ENCODE measurements at regions not wholly inside any gene's neighbourhood (a gene's known extent, or its start where the extent isn't known, plus 50 kb on each side); places are given as distances from the start of the nearest gene placed in this dataset.
"Not testable (repeated sequence)": the region's sequence is repeated elsewhere in the genome, so short reads cannot be mapped to it uniquely, and the experiment has no call there.

DNA sequence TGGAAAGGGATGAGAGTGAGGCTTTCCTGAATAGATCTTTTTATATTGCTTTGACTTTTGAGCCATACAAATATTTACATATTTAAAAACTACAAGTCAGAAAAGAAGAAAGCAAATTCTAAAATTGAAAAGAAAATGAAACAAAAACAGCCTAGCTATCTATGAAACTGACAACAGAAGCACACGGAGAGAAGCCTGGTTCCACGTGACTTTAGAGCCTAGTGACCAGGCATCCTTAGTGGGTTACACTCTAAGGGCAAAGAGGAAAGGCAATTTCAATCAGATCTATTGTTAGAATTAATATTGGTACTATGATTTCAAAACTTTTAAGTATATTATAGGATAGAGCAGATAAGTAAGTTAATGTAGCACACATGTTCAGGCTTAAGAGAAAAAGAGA lies 185.0 kb downstream of the KLRB1 start:
- H2BK120ac ChIP-seq (ENCODE audit: low read depth, low read length); H3K27me3 ChIP-seq (ENCODE audit: control insufficient read depth, insufficient read depth, low read length); dilution Hi-C loops (cut with HindIII; ENCODE audit: low sequenced_read_pairs, unreplicated experiment); H3K23ac ChIP-seq (ENCODE audit: low read depth, low read length); H3K79me1 ChIP-seq (ENCODE audit: low read depth in 1 of 2, low read length in 2 of 2); H4K20me1 ChIP-seq (ENCODE audit: insufficient read depth, low read length); H3K9me1 ChIP-seq (ENCODE audit: insufficient read depth, low read length); H3K9me3 ChIP-seq (ENCODE audit: control insufficient read depth, insufficient read depth, low read length); H2AFZ ChIP-seq (replicated peaks; ENCODE audit: low read length, poor library complexity); CTCF ChIA-PET; H3K27ac ChIP-seq (ENCODE audit: insufficient read depth, low read length); H3K4me1 ChIP-seq (ENCODE audit: control insufficient read depth, insufficient read depth, low read length); H2BK5ac ChIP-seq (ENCODE audit: low read depth, low read length, poor library complexity, severe bottlenecking); H4K91ac ChIP-seq (ENCODE audit: insufficient read depth, low read depth, low read length); POLR2A ChIA-PET (ENCODE audit: unreplicated experiment); H3K4me3 ChIP-seq (ENCODE audit: insufficient read depth, low read depth, low read length); H3K9ac ChIP-seq (ENCODE audit: low read depth, low read length); BruUV-seq (replicated peaks); H3K4ac ChIP-seq (ENCODE audit: low read depth, low read length); H4K8ac ChIP-seq (ENCODE audit: low read depth in 2 of 2, low read length in 2 of 2); DNase-seq; intact Hi-C loops (cut with micrococcal nuclease); H3K18ac ChIP-seq (ENCODE audit: low read depth, low read length); ATAC-seq (ENCODE audit: low read depth); H2BK15ac ChIP-seq (ENCODE audit: low read depth, low read length); H2AK5ac ChIP-seq (ENCODE audit: low read depth, low read length); H4K5ac ChIP-seq (ENCODE audit: low read depth, low read length); H3K4me2 ChIP-seq (ENCODE audit: low read depth, low read length); H2AK9ac ChIP-seq (replicated peaks; ENCODE audit: low read depth, low read length, poor library complexity); H3K36me3 ChIP-seq (ENCODE audit: control insufficient read depth, insufficient read depth, low read length); in situ Hi-C loops (cut with MboI; ENCODE audit: low sequenced_read_pairs); H3K14ac ChIP-seq (replicated peaks; ENCODE audit: low read depth, low read length); H3K56ac ChIP-seq (ENCODE audit: extremely low read depth, insufficient read depth, low read length); H2BK20ac ChIP-seq (ENCODE audit: low read depth, low read length): not testable (repeated sequence)
- WGBS, 2 experiments (ENCODE audit: extremely low coverage in 2 of 2, insufficient read length in 1 of 2) = no CpG with 5 or more reads among the region's 2 CpGs

DNA sequence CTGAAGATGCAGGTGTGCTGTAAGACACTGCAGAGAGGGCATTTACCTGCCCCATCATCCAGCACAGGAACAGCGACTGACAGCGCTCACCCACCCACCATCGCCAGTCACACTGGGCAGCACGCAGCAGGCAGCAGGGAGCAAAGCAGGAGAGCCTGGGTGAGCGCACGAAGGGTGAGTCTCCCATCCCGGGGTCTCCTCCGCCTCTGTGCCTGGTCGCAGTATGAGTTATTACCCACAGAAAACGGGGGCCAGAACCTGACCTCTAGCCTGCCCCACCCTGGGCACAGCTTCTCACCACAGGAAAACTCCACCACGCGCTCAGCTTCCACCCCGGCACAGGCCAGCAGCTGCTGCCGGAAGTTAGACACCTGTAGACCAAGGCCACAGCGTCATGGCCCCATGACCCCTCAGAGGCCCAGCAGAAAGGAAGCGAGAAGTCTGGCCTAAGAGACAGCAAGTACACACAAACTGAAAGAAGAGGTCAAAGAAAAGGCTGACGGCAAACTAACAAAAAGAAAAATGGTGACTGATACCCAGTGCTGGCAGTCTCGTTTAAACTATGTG lies 186.1 kb downstream of the KLRB1 start:
- H2BK5ac ChIP-seq (ENCODE audit: low read depth, low read length, poor library complexity, severe bottlenecking); ATAC-seq (ENCODE audit: low read depth); H3K36me3 ChIP-seq (ENCODE audit: control insufficient read depth, insufficient read depth, low read length); H3K9me1 ChIP-seq (ENCODE audit: insufficient read depth, low read length); H3K27ac ChIP-seq (ENCODE audit: insufficient read depth, low read length); H3K79me1 ChIP-seq (ENCODE audit: low read depth in 1 of 2, low read length in 2 of 2); POLR2A ChIA-PET (ENCODE audit: unreplicated experiment); H3K18ac ChIP-seq (ENCODE audit: low read depth, low read length); H2BK20ac ChIP-seq (ENCODE audit: low read depth, low read length); H3K4me2 ChIP-seq (ENCODE audit: low read depth, low read length); H2AFZ ChIP-seq (replicated peaks; ENCODE audit: low read length, poor library complexity); intact Hi-C loops (cut with micrococcal nuclease); DNase-seq; H3K27me3 ChIP-seq (ENCODE audit: control insufficient read depth, insufficient read depth, low read length); H2BK15ac ChIP-seq (ENCODE audit: low read depth, low read length); dilution Hi-C loops (cut with HindIII; ENCODE audit: low sequenced_read_pairs, unreplicated experiment); CTCF ChIA-PET; H4K91ac ChIP-seq (ENCODE audit: insufficient read depth, low read depth, low read length); H3K9ac ChIP-seq (ENCODE audit: low read depth, low read length); H2AK5ac ChIP-seq (ENCODE audit: low read depth, low read length); H3K4me1 ChIP-seq (ENCODE audit: control insufficient read depth, insufficient read depth, low read length); H4K20me1 ChIP-seq (ENCODE audit: insufficient read depth, low read length); BruUV-seq (replicated peaks); H2AK9ac ChIP-seq (replicated peaks; ENCODE audit: low read depth, low read length, poor library complexity); H3K23ac ChIP-seq (ENCODE audit: low read depth, low read length); H3K14ac ChIP-seq (replicated peaks; ENCODE audit: low read depth, low read length); in situ Hi-C loops (cut with MboI; ENCODE audit: low sequenced_read_pairs); H3K4ac ChIP-seq (ENCODE audit: low read depth, low read length); H3K56ac ChIP-seq (ENCODE audit: extremely low read depth, insufficient read depth, low read length); H3K4me3 ChIP-seq (ENCODE audit: insufficient read depth, low read depth, low read length); H2BK120ac ChIP-seq (ENCODE audit: low read depth, low read length); H4K5ac ChIP-seq (ENCODE audit: low read depth, low read length); H4K8ac ChIP-seq (ENCODE audit: low read depth in 2 of 2, low read length in 2 of 2); H3K9me3 ChIP-seq (ENCODE audit: control insufficient read depth, insufficient read depth, low read length): not testable (repeated sequence)
- no CpG with 5 or more reads among the region's 18 CpGs for WGBS, 2 experiments (ENCODE audit: extremely low coverage in 2 of 2, insufficient read length in 1 of 2)
